Endothelial cell of umbilical vein (primary cell): ENCODE measurements at regions not wholly inside any gene's neighbourhood (a gene's known extent, or its start where the extent isn't known, plus 50 kb on each side); places are given as distances from the start of the nearest gene placed in this dataset.

Experiments used
- BruUV-seq: library from RNA; stranded (reverse); fragments of 400-500 nt; replicated peaks from 2 replicates; lab custom pipeline; 2021; lab: Mats Ljungman, UMichigan
- CTCF ChIA-PET: fragments of 300-600, 350-600 bp; sonication (Branson Sonifier 250); formaldehyde crosslinking; loops from one replicate; lab custom pipeline; 2021; ENCODE audit warnings: antibody characterized with exemption, inconsistent platforms; lab: Charles Lee
- POLR2A ChIA-PET: fragments of 300-600, 350-600 bp; sonication (Branson Sonifier 250); formaldehyde crosslinking; loops from one replicate; lab custom pipeline; 2021; ENCODE audit warnings: antibody characterized with exemption, inconsistent platforms; lab: Charles Lee
- DNase-seq: peaks from one replicate; pipeline ENCODE4 v3.0.0-alpha.2; 2011; ENCODE audit warnings: low read depth, low spot score
- FAIRE-seq: peaks from 2 replicates; lab custom pipeline; 2011; peaks lifted over from hg19 to GRCh38; lab: Jason Lieb, UNC
- H2AFZ ChIP-seq: 2 replicates; pipeline ENCODE4 v1.6.0; 2012; ENCODE audit warnings: low read depth, low read length, control low read depth, inconsistent platforms
- H3K27ac ChIP-seq: 2 replicates; pipeline ENCODE4 v1.5.1; 2011; ENCODE audit warnings: low read depth, mild to moderate bottlenecking, control low read depth, low read length, moderate library complexity; ENCODE audit not compliant: insufficient read depth
- H3K27me3 ChIP-seq, 2 experiments: 2 replicates each; pipeline versions ENCODE4 v1.6.0 to v1.6.1; 2011; ENCODE audit warnings: low read length in 2 of 2, mixed read lengths in 1 of 2; ENCODE audit not compliant: control insufficient read depth in 2 of 2, insufficient read depth in 2 of 2
- H3K36me3 ChIP-seq, 2 experiments: 2 replicates in 1 of 2; 3 replicates in 1 of 2; pipeline ENCODE4 v1.5.1; 2011; ENCODE audit warnings: low read length in 2 of 2, mild to moderate bottlenecking in 1 of 2, moderate library complexity in 1 of 2; ENCODE audit not compliant: control insufficient read depth in 2 of 2, insufficient read depth in 2 of 2; ENCODE audit errors: extremely low read depth in 1 of 2
- H3K4me1 ChIP-seq: 3 replicates; pipeline ENCODE4 v1.5.1; 2011; ENCODE audit warnings: mild to moderate bottlenecking, low read length; ENCODE audit not compliant: control insufficient read depth, insufficient read depth; ENCODE audit errors: extremely low read depth
- H3K4me2 ChIP-seq: 2 replicates; pipeline ENCODE4 v1.6.1; 2011; ENCODE audit warnings: low read length, control low read depth, mixed read lengths; ENCODE audit not compliant: insufficient read depth
- H3K4me3 ChIP-seq, 3 experiments: fragments of 200-600 bp in 1 of 3; sonication (generic), shearing (Covaris generic) in 1 of 3; replicated peaks in 1 of 3; 2 replicates each; pipeline ENCODE4 v1.5.1; 2011 to 2016; ENCODE audit warnings: control low read depth in 3 of 3, low read length in 3 of 3, mild to moderate bottlenecking in 2 of 3, inconsistent platforms in 1 of 3, low read depth in 1 of 3, moderate library complexity in 1 of 3; ENCODE audit not compliant: insufficient read depth in 1 of 3
- H3K79me2 ChIP-seq: 2 replicates; pipeline ENCODE4 v1.6.0; 2012; ENCODE audit warnings: low read length, inconsistent platforms; ENCODE audit not compliant: control insufficient read depth, insufficient read depth
- H3K9ac ChIP-seq: replicated peaks from 2 replicates; pipeline ENCODE3; 2011; ENCODE audit warnings: low read length, control low read depth; ENCODE audit not compliant: insufficient read depth; ENCODE audit errors: extremely low read depth
- H3K9me1 ChIP-seq: replicated peaks from 3 replicates; pipeline ENCODE4 v1.6.0; 2011; ENCODE audit warnings: mild to moderate bottlenecking, low read length; ENCODE audit not compliant: control insufficient read depth, insufficient read depth; ENCODE audit errors: extremely low read depth
- H3K9me3 ChIP-seq: replicated peaks from 2 replicates; pipeline ENCODE4 v1.5.1; 2012; ENCODE audit warnings: low read length, inconsistent platforms; ENCODE audit not compliant: control insufficient read depth, insufficient read depth
- H4K20me1 ChIP-seq: replicated peaks from 2 replicates; pipeline ENCODE3; 2011; ENCODE audit warnings: mild to moderate bottlenecking, low read length; ENCODE audit not compliant: control insufficient read depth, insufficient read depth; ENCODE audit errors: extremely low read depth
- CTCF ChIP-seq, 2 donors: IDR thresholded peaks; 1 replicate in 1 of 2; 2 replicates in 1 of 2; pipeline ENCODE4 v1.5.1; 2011; ENCODE audit warnings: low read length in 2 of 2, mild to moderate bottlenecking in 2 of 2, moderate library complexity in 2 of 2, control low read depth in 1 of 2, inconsistent platforms in 1 of 2, low read depth in 1 of 2; ENCODE audit not compliant: insufficient read depth in 1 of 2; ENCODE audit errors: extremely low read depth in 1 of 2
- EZH2 ChIP-seq: IDR thresholded peaks from 2 replicates; pipeline ENCODE4 v1.6.1; 2012; ENCODE audit warnings: borderline replicate concordance, low read depth, mild to moderate bottlenecking, moderate library complexity, low read length, inconsistent platforms; ENCODE audit not compliant: severe bottlenecking
- FOS ChIP-seq: IDR thresholded peaks from 2 replicates; pipeline ENCODE4 v1.6.1; 2011; ENCODE audit warnings: mild to moderate bottlenecking, low read length, moderate library complexity, borderline replicate concordance; ENCODE audit not compliant: insufficient read depth
- GATA2 ChIP-seq: IDR thresholded peaks from 2 replicates; pipeline ENCODE4 v1.7.0; 2011; ENCODE audit warnings: low read depth, mild to moderate bottlenecking, moderate library complexity, mixed read lengths, low read length; ENCODE audit not compliant: insufficient read length, insufficient read depth
- JUN ChIP-seq: IDR thresholded peaks from 2 replicates; pipeline ENCODE4 v1.6.1; 2011; ENCODE audit warnings: borderline replicate concordance, low read depth; ENCODE audit not compliant: insufficient read length, insufficient read depth
- MAX ChIP-seq: IDR thresholded peaks from 2 replicates; pipeline ENCODE4 v1.6.1; 2011; ENCODE audit not compliant: insufficient read depth, insufficient read length
- MYC ChIP-seq: IDR thresholded peaks from one replicate; pipeline ENCODE4 v1.6.1; 2011; ENCODE audit warnings: mild to moderate bottlenecking, low read depth, low read length
- POLR2A ChIP-seq: IDR thresholded peaks from 2 replicates; pipeline ENCODE4 v1.6.1; 2012; ENCODE audit warnings: low read depth, mild to moderate bottlenecking, control low read depth, low read length
- POLR2AphosphoS5 ChIP-seq: IDR thresholded peaks from 2 replicates; pipeline ENCODE4 v1.6.1; 2012; ENCODE audit warnings: low read depth, mild to moderate bottlenecking, control low read depth, low read length, moderate library complexity; ENCODE audit not compliant: insufficient read depth
- dilution Hi-C: fragments of 300-500 bp; cut with MboI; formaldehyde crosslinking; loops from one replicate; pipeline ENCODE4 v1.15.0; 2019; ENCODE audit warnings: low sequenced_read_pairs; ENCODE audit not compliant: extremely low pct_ligation_motif_present
- intact Hi-C: fragments of 100-400 bp; cut with micrococcal nuclease; formaldehyde crosslinking; loops from one replicate; pipeline ENCODE4 v1.10.0; 2022

GRCh38 chrX:28312259-28312658 is 275.0 kb upstream of the IL1RAPL1 start:
- CTCF ChIA-PET = no interaction called here
- Histone ChIP-seq H3K27me3 (no peaks in the 10 kb centered on the region), H3K27ac (no peak overlapping the region), H3K4me1 (no peaks in the 10 kb centered on the region), H3K36me3 (no peaks in the 10 kb centered on the region), H2AFZ (no peak overlapping the region), H3K4me3 (no peak overlapping the region), H3K4me2 (no peak overlapping the region), H3K9me1 (no peaks in the 10 kb centered on the region), H3K9ac (no peak overlapping the region), H3K79me2 (no peaks in the 10 kb centered on the region), H4K20me1 (no peaks in the 10 kb centered on the region), H3K9me3 (no peaks in the 10 kb centered on the region)
- BruUV-seq = no TSS peak
- TF ChIP-seq CTCF (IDR thresholded peaks at IDR 0.05; ENCODE audit: extremely low read depth in 1 of 2, insufficient read depth in 1 of 2, low read depth in 1 of 2, low read length in 2 of 2) (no peak), MAX (no peak)
- intact Hi-C loops (no loop called here), dilution Hi-C loops (no loop called here)
- FAIRE-seq (no peak), DNase-seq (no peak)
- POLR2A ChIA-PET = no interaction called here

DNA sequence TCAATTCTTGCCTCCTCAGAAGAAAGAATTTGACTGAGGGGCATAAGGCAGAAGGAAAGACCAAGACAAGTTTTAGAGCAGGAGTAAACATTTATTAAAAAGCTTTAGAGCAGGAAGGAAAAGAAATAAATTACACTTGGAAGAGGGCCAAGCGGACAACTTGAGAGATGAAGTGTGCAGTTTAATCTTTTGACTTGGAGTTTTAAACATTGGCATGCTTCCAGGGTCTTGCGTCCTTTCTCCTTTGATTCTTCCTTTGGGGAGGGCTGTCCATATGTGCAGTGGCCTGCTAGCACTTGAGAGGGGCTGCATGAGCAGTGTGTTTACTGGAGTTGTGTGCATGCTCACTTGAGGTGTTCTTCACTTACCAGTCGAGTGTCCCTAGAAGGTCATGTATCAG is 275.8 kb upstream of the IL1RAPL1 start:
- TF ChIP-seq POLR2A (no peak), MYC (no peak), MAX (no peak), POLR2AphosphoS5 (no peak), CTCF (IDR thresholded peaks at IDR 0.05; ENCODE audit: extremely low read depth in 1 of 2, insufficient read depth in 1 of 2, low read depth in 1 of 2, low read length in 2 of 2) (no peak), JUN (no peak), EZH2 (no peak), GATA2 (no peak), FOS (no peak)
- no peaks in the 10 kb centered on the region for H3K9me1 ChIP-seq
- H2AFZ ChIP-seq = no peak overlapping the region
- no peaks in the 10 kb centered on the region for H3K27me3 ChIP-seq
- H3K4me1 ChIP-seq = no peaks in the 10 kb centered on the region
- no peak overlapping the region for H3K4me3 ChIP-seq
- BruUV-seq = no TSS peak
- DNase-seq = peak; percentile 6
- H3K27ac ChIP-seq = no peak overlapping the region
- H3K9me3 ChIP-seq = no peaks in the 10 kb centered on the region
- intact Hi-C loops (no loop called here), dilution Hi-C loops (no loop called here)
- no peaks in the 10 kb centered on the region for H3K79me2 ChIP-seq
- no peak overlapping the region for H3K9ac ChIP-seq
- H4K20me1 ChIP-seq = no peaks in the 10 kb centered on the region
- FAIRE-seq = peak; percentile 42
- CTCF ChIA-PET = no interaction called here
- no peak overlapping the region for H3K4me2 ChIP-seq
- H3K36me3 ChIP-seq = no peaks in the 10 kb centered on the region
- POLR2A ChIA-PET = no interaction called here
